IPS-18a (cell line): ENCODE measurements at regions not wholly inside any gene's neighbourhood (a gene's known extent, or its start where the extent isn't known, plus 50 kb on each side); places are given as distances from the start of the nearest gene placed in this dataset.
"Not testable (repeated sequence)": the region's sequence is repeated elsewhere in the genome, so short reads cannot be mapped to it uniquely, and the experiment has no call there.

Experiments used
- H3K27ac ChIP-seq: one replicate; pipeline ENCODE4 v1.5.1; 2013; ENCODE audit warnings: low read length
- H3K27me3 ChIP-seq: one replicate; pipeline ENCODE4 v1.6.1; 2013; ENCODE audit warnings: mild to moderate bottlenecking, low read length; ENCODE audit not compliant: control insufficient read depth, insufficient read depth
- H3K36me3 ChIP-seq: one replicate; pipeline ENCODE4 v1.6.1; 2013; ENCODE audit warnings: low read depth, low read length; ENCODE audit not compliant: control insufficient read depth
- H3K4me1 ChIP-seq: one replicate; pipeline ENCODE4 v1.6.1; 2013; ENCODE audit warnings: low read depth, low read length; ENCODE audit not compliant: control insufficient read depth
- H3K4me3 ChIP-seq: one replicate; pipeline ENCODE4 v1.5.1; 2013; ENCODE audit warnings: low read length
- H3K9ac ChIP-seq: one replicate; pipeline ENCODE4 v1.6.1; 2013; ENCODE audit warnings: mild to moderate bottlenecking, low read length, moderate library complexity
- H3K9me3 ChIP-seq: one replicate; pipeline ENCODE4 v1.6.1; 2013; ENCODE audit warnings: low read depth, low read length; ENCODE audit not compliant: control insufficient read depth

DNA sequence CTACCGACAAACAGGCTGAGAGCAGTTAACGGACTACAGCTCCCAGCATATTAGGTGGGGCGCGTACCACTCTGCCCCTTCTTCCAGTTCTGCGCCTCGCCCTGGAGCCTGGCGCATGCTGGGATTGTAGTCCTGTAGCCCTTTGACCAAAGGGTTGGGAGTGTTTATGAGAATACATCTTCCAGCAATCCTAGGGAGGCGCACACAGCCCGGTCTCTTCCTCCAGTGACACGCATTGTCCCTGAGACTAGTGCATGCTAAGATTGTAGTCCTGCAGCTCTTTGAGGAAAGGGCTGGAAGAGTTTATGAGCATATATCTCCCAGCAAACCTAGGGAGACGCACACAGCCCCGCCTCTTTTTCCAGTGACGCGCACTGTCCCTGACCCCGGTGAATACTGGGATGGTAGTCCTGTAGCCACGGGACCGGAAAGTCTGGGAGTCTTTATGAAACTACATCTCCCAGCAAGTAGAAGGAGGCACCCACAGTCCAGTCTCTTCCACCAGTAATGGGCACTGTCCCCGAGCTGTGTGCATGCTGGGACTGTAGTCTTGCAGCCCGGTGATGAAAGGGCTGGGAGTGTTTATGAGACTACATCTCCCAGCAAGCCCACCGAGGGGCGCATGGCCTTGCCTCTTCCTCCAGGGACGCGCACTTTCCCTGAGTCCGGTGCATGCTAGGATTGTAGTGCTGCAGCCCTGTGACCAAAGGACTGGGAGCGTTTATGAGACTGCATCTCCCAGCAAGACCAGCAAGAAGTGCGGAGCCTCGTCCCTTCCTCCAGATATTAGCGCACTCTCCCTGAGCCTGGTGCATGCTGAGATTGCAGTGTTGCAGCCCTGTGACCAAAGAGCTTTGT, 1812.2 kb upstream of the DEFB115 start:
- not testable (repeated sequence) for H3K4me3 ChIP-seq

DNA sequence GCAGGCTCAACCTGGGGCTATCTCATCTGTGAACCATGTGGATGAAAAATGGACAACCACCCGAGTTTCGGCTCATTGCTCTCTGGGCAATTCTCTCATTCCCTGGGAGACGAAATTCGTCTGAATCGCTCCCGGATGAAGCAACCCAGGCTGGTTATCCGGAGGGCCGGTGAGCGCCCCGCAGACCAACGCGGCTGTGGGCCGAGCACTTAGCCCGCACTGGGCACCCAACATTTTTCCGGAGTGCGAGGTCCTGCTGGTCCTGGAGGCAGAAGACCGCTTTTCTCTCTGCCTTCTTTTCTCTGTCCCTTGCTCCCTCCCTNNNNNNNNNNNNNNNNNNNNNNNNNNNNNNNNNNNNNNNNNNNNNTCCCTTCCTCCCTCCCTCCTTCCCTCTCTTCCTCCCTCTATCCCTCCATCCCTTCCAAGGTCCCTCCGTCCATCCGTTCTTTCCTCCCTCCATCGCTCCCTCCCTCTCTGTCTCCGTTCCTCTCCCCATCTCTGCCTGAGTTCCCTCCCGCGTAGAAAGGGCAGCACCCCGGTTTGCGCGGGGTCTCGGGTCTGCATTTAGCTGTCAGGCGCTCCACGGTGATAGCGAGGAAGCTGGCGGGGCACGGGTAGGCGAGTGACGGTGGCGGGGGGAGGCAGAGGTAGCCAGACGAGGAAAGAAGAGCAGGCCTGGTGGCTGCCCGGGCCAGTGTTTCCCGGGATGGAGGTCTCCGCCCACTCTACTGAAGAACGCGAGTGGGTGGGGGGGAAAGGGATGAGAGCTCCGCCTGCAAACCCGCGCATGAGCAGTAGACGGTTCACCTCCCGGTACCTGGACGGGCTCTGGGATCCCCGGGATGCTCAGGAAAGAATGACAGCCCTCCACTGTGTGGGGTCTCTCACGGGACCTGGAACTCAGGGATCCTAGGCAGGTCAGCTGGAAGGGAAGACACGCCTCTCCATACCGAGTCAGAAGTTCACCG, 1809.7 kb upstream of the DEFB115 start:
- not testable (repeated sequence) for H3K36me3 ChIP-seq, H3K4me3 ChIP-seq, H3K27me3 ChIP-seq, H3K27ac ChIP-seq, H3K9ac ChIP-seq, H3K4me1 ChIP-seq
- H3K9me3 ChIP-seq, result peaks cover 13% of the 10 kb centered on the region

More for the DNA sequence above, 1812.2 kb upstream of the DEFB115 start:
- not testable (repeated sequence) for H3K27me3 ChIP-seq, H3K27ac ChIP-seq, H3K4me1 ChIP-seq, H3K9me3 ChIP-seq, H3K36me3 ChIP-seq, H3K9ac ChIP-seq

DNA sequence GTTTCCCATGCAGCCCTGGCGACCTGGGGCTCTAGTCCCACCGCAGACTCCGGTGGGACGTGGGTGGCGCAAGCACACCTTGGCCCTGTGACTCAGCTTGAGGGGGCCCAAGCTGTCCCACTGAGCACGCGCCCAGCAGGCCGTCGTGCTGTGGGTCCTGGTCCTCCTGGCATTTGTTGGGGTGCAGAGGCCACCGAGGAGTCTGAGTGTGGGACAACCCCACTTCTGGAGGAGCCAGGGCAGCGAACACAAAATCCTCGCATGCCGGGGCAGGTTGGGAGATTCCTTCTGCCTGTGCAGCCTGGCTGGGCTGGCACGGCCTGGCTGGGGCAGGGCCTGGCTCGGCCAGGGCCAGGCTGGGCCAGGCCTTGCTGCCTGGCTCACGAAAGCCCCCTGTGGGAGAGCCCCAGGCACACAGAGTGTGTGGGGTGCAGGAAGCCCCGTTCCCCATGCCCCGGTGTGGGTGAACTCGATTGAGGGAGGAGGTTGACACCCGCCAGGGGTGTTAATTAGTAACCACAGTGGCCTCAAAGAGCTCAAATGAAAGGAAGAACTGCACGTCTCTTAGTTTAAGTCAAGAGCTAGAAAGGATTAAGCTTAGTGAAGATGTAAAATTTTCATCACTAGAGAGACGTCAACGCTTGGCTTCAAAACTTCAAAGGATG, 1808.5 kb upstream of the DEFB115 start:
- Histone ChIP-seq H3K36me3 (no peaks in the 10 kb centered on the region), H3K27ac (no peak overlapping the region), H3K27me3 (no peaks in the 10 kb centered on the region), H3K9me3 (peaks cover 12% of the 10 kb centered on the region), H3K9ac (no peak overlapping the region), H3K4me1 (no peaks in the 10 kb centered on the region), H3K4me3 (no peak overlapping the region)

DNA sequence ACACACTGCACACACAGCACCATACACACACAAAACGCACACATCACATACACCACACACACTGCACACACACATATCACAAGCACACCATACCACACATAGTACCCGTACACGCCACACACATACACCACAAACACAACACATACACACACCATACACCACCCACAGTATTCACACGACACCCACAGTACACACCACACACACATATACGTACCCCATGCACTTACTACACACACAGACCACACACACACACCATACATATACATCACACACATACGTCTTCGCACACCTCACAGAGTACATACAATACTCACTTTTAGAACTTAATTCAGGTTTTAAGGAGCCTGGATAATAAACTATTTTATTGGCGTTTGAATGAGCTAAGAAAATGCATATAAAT, 1805.3 kb upstream of the DEFB115 start:
- H3K36me3 ChIP-seq, result no peaks in the 10 kb centered on the region
- H3K27ac ChIP-seq, result no peak overlapping the region
- no peaks in the 10 kb centered on the region for H3K27me3 ChIP-seq
- no peaks in the 10 kb centered on the region for H3K4me1 ChIP-seq
- H3K4me3 ChIP-seq, result no peak overlapping the region
- peaks cover 32% of the 10 kb centered on the region for H3K9me3 ChIP-seq
- no peak overlapping the region for H3K9ac ChIP-seq

DNA sequence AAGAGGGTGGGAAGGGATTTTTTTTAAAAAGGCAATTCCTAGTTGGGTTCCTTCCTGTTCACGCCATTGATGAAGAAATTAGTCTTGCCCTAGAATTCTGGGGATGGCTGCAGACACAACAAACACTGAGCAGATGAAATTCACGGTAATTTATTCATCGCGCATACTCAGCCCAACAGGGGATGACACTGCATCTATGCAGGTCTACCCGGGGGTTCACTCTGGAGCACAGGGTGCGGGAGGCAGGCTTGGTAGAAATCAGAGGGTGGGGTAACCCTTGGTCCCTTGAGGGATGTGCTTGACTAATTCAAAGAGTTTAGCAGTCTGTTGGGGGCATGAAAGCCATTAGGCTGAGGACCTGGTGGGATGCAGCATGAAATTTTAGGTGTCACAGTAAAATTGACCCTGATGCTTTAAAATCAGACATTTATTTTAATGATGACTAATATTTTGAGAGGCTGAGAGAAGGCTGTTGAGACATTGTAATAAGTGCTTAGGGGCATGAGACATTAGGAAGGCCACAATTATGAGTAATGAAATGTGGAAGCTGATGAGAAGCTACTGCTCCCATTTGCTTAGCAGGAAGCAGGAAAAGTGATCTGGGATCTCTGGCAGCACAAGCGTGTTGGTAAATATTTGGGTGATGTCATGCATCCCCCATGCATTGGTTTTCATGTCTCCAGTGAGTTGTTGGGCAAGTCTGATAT, 1800.3 kb upstream of the DEFB115 start:
- not testable (repeated sequence) for H3K9ac ChIP-seq, H3K4me3 ChIP-seq, H3K36me3 ChIP-seq, H3K27ac ChIP-seq, H3K27me3 ChIP-seq, H3K4me1 ChIP-seq
- H3K9me3 ChIP-seq, result peaks cover 48% of the 10 kb centered on the region

DNA sequence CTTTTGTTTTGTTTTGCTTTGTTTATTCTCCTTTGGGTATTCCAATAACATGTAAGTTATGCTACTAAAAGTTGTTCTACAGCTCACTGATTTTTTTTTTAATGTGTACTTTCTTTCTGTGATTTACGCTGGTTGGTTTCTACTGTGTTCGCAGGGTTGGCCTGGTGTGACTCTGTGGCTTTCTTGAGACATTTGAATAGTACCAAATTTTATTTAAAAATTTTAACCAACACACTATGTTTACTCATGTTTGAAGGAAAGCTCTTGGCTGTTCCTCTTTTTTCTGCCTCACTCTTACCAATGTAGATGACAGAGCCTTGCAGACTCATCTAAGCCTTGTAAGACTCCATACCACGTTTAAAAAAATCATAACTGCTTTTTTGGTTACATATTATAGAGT, 1784.9 kb upstream of the DEFB115 start:
- Histone ChIP-seq H3K27me3 (no peaks in the 10 kb centered on the region), H3K27ac (no peak overlapping the region)

DNA sequence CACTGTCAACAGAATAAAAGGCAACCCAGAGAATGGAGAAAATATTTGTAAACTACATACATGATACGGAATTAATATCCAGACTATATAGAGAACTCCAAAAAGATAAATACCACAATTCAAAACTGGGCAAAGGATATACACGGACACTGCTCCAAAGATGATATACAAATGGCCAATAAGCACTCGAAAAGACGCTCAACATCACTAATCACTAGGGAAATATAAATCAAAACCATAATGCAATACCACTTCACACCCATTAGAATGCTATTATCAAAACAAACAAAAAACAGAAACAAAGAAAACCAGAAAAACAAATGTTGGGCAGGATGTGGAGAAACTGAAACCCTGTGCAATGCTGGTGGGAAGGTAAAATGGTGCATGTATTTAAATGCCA, 1764.6 kb upstream of the DEFB115 start:
- H3K4me3 ChIP-seq, H3K36me3 ChIP-seq, H3K9ac ChIP-seq, H3K27me3 ChIP-seq, H3K4me1 ChIP-seq, H3K27ac ChIP-seq: not testable (repeated sequence)
- peaks cover 11% of the 10 kb centered on the region for H3K9me3 ChIP-seq

More for the DNA sequence above, 1784.9 kb upstream of the DEFB115 start:
- Histone ChIP-seq H3K9me3 (peaks cover 19% of the 10 kb centered on the region), H3K4me3 (no peak overlapping the region), H3K36me3 (no peaks in the 10 kb centered on the region), H3K4me1 (no peaks in the 10 kb centered on the region), H3K9ac (no peak overlapping the region)

DNA sequence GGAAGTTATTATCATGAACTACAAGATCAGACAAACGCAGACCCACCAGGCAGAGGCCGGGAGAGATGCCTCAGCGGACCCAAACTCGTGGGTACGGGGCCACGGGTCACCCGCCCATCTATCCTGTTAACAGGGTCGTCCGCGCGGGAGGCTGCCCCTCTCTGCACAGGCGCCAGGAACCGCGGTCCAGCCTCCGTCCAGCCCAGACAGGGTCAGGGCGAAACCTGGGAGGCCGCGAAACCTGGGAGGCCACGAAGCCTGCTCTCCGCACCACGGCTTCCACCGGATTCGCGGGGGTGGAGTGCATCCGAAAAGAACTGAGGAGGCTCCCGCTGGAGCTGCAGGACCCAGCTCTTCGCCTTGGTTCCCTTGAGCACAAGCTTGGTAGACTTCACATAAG, 1760.7 kb upstream of the DEFB115 start:
- H3K27me3 ChIP-seq, H3K4me3 ChIP-seq, H3K4me1 ChIP-seq, H3K9ac ChIP-seq, H3K36me3 ChIP-seq, H3K27ac ChIP-seq: not testable (repeated sequence)
- H3K9me3 ChIP-seq, result peaks cover 25% of the 10 kb centered on the region

DNA sequence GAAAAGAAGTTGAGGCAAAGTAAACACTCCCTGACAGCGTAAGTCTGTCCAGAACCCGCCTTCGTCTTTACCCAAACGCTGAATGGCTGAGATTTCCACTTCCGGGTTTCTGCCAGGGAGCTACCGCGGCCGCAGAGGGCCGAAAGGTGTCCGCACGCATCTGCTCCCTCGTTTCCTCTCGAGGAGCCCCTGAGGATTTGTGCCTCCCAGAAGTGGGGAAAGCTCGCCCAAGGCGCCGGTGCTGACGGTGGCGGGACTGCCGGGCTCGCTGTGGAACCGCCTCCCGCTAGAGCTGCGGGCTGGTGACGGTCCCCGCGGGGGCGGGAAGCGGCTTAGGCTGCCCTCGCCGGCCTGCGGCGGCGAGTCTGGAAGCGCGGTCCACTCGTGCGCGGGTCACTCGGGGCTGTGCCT, 1760.2 kb upstream of the DEFB115 start:
- no peaks in the 10 kb centered on the region for H3K4me1 ChIP-seq
- H3K27me3 ChIP-seq, result no peaks in the 10 kb centered on the region
- peaks cover 25% of the 10 kb centered on the region for H3K9me3 ChIP-seq
- H3K27ac ChIP-seq, result no peak overlapping the region
- H3K9ac ChIP-seq, result no peak overlapping the region
- H3K36me3 ChIP-seq, result no peaks in the 10 kb centered on the region
- H3K4me3 ChIP-seq, result no peak overlapping the region

DNA sequence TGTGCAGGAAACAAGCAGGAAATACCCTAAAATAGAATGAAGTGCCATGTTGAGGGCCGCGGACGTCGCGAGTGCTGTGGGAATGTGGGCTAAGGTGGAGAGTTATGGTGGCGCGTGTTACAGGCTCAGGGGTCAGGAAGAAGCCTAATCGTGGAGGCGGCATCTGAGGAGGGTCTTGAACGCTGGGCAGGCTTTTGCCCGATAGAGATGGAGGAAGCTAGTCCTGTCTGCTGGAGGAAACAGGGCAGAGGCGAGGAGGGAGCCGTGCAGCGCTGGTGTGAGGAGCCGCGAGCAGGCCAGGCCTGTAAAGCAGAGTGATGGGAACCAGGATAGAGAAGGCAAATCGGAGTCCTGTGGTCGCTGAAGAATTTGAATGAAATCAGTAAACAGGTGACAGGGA, 1759.8 kb upstream of the DEFB115 start:
- not testable (repeated sequence) for H3K36me3 ChIP-seq, H3K4me3 ChIP-seq, H3K4me1 ChIP-seq, H3K27me3 ChIP-seq, H3K9ac ChIP-seq, H3K27ac ChIP-seq
- peaks cover 25% of the 10 kb centered on the region for H3K9me3 ChIP-seq

DNA sequence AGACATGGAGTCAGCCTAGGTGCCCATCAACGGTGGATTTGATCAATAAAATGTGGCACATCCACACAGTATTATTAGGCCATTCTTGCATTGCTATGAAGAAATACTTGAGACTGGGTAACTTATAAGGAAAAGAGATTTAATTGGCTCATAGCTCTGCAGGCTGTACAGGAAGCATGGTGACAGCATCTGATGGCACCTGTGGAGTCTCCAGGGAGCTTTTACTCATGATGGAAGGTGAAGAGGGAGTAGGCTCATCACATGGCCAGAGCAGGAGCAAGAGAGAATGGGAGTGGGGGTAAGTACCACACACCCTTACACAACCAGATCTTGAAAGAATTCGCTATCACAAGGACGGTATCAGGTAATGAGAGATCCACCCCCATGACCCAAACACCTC, 1756.7 kb upstream of the DEFB115 start:
- H3K27me3 ChIP-seq, H3K27ac ChIP-seq, H3K36me3 ChIP-seq, H3K9ac ChIP-seq, H3K4me3 ChIP-seq, H3K4me1 ChIP-seq: not testable (repeated sequence)
- peaks cover 17% of the 10 kb centered on the region for H3K9me3 ChIP-seq
